Keratinocyte (primary cell): ENCODE measurements at regions not wholly inside any gene's neighbourhood (a gene's known extent, or its start where the extent isn't known, plus 50 kb on each side); places are given as distances from the start of the nearest gene placed in this dataset.

Source experiments
- DNase-seq: peaks from one replicate; pipeline ENCODE4 v3.0.0-alpha.2; 2011; ENCODE audit warnings: low read depth, missing footprints, low spot score
- FAIRE-seq: peaks from 2 replicates; lab custom pipeline; 2011; peaks lifted over from hg19 to GRCh38; lab: Jason Lieb, UNC
- H2AFZ ChIP-seq: 2 replicates; pipeline ENCODE4 v1.6.0; 2012; ENCODE audit warnings: low read length, control low read depth, inconsistent platforms; ENCODE audit not compliant: control insufficient read depth
- H3K27ac ChIP-seq: 2 replicates; pipeline ENCODE4 v1.5.1; 2011; ENCODE audit warnings: low read length; ENCODE audit not compliant: control insufficient read depth, insufficient read depth
- H3K27me3 ChIP-seq: 3 replicates; pipeline ENCODE4 v1.6.0; 2011; ENCODE audit warnings: low read length; ENCODE audit not compliant: control insufficient read depth, insufficient read depth; ENCODE audit errors: extremely low read depth
- H3K36me3 ChIP-seq, 2 experiments: 2 replicates in 1 of 2; 3 replicates in 1 of 2; pipeline ENCODE4 v1.5.1; 2011; ENCODE audit warnings: low read length in 2 of 2, mild to moderate bottlenecking in 1 of 2; ENCODE audit not compliant: control insufficient read depth in 2 of 2, insufficient read depth in 2 of 2; ENCODE audit errors: extremely low read depth in 1 of 2
- H3K4me1 ChIP-seq: 3 replicates; pipeline ENCODE4 v1.5.1; 2011; ENCODE audit warnings: low read length; ENCODE audit not compliant: control insufficient read depth, insufficient read depth; ENCODE audit errors: extremely low read depth
- H3K4me2 ChIP-seq: 3 replicates; pipeline ENCODE4 v1.6.0; 2011; ENCODE audit warnings: low read depth, low read length; ENCODE audit not compliant: control insufficient read depth, insufficient read depth; ENCODE audit errors: extremely low read depth
- H3K4me3 ChIP-seq, 3 experiments: fragments of 200-600 bp in 1 of 3; sonication (generic) in 1 of 3; 2 replicates in 2 of 3; 3 replicates in 1 of 3; pipeline ENCODE4 v1.5.1; 2011 to 2016; ENCODE audit warnings: low read length in 3 of 3, mild to moderate bottlenecking in 3 of 3, control low read depth in 2 of 3, inconsistent platforms in 1 of 3, low read depth in 1 of 3, mixed read lengths in 1 of 3, mixed run types in 1 of 3, moderate library complexity in 1 of 3; ENCODE audit not compliant: control insufficient read depth in 2 of 3, insufficient read depth in 2 of 3; ENCODE audit errors: extremely low read depth in 1 of 3
- H3K79me2 ChIP-seq: 2 replicates; pipeline ENCODE4 v1.6.0; 2012; ENCODE audit warnings: low read length; ENCODE audit not compliant: control insufficient read depth, insufficient read depth
- H3K9ac ChIP-seq: 3 replicates; pipeline ENCODE4 v1.6.0; 2011; ENCODE audit warnings: low read length; ENCODE audit not compliant: control insufficient read depth, insufficient read depth; ENCODE audit errors: extremely low read depth
- H3K9me1 ChIP-seq: 3 replicates; pipeline ENCODE4 v1.6.0; 2011; ENCODE audit warnings: low read length; ENCODE audit not compliant: control insufficient read depth, insufficient read depth; ENCODE audit errors: extremely low read depth
- H3K9me3 ChIP-seq: 2 replicates; pipeline ENCODE4 v1.5.1; 2012; ENCODE audit warnings: low read depth, low read length; ENCODE audit not compliant: control insufficient read depth
- H4K20me1 ChIP-seq: 3 replicates; pipeline ENCODE4 v1.6.0; 2011; ENCODE audit warnings: low read length; ENCODE audit not compliant: control insufficient read depth, insufficient read depth; ENCODE audit errors: extremely low read depth
- CTCF ChIP-seq, 3 experiments: IDR thresholded peaks in 1 of 3; conservative IDR thresholded peaks in 1 of 3; optimal IDR thresholded peaks in 1 of 3; 2 replicates in 2 of 3; 3 replicates in 1 of 3; pipeline versions ENCODE3 to v1.5.1; 2011; ENCODE audit warnings: low read length in 3 of 3, mild to moderate bottlenecking in 3 of 3, moderate library complexity in 2 of 3, control low read depth in 1 of 3, inconsistent platforms in 1 of 3; ENCODE audit not compliant: insufficient read depth in 2 of 3; ENCODE audit errors: extremely low read depth in 1 of 3
- EZH2 ChIP-seq: IDR thresholded peaks from one replicate; pipeline ENCODE4 v1.6.1; 2012; ENCODE audit warnings: inconsistent platforms, mild to moderate bottlenecking, low read length, moderate library complexity
- dilution Hi-C: fragments of 300-500 bp; cut with MboI; formaldehyde crosslinking; loops from one replicate; pipeline ENCODE4 v1.7.0; 2020; ENCODE audit warnings: low sequenced_read_pairs; ENCODE audit not compliant: extremely low pct_ligation_motif_present

GRCh38 chr9:14393418-14393817 lies 79.5 kb upstream of the NFIB start:
- DNase-seq (no peak), FAIRE-seq (no peak)
- Histone ChIP-seq H4K20me1 (no peaks in the 10 kb centered on the region), H3K9me3 (no peaks in the 10 kb centered on the region), H2AFZ (no peak overlapping the region), H3K79me2 (no peaks in the 10 kb centered on the region), H3K4me1 (no peaks in the 10 kb centered on the region), H3K4me3 (no peak overlapping the region), H3K9me1 (no peaks in the 10 kb centered on the region), H3K4me2 (no peak overlapping the region), H3K9ac (no peak overlapping the region), H3K27ac (no peak overlapping the region), H3K27me3 (no peaks in the 10 kb centered on the region), H3K36me3 (no peaks in the 10 kb centered on the region)
- dilution Hi-C loops = no loop called here
- TF ChIP-seq EZH2 = no peak
- no peak for TF ChIP-seq CTCF (optimal IDR thresholded peaks at IDR 0.05 in 1 of 3, IDR thresholded peaks at IDR 0.05 in 1 of 3, conservative IDR thresholded peaks at IDR 0.05 in 1 of 3; ENCODE audit: extremely low read depth in 1 of 3, insufficient read depth in 2 of 3, low read length in 3 of 3)

GRCh38 chr9:14391620-14392019 lies 77.7 kb upstream of the NFIB start:
- DNase-seq (no peak), FAIRE-seq (no peak)
- Histone ChIP-seq H3K79me2 (no peaks in the 10 kb centered on the region), H3K27me3 (no peaks in the 10 kb centered on the region), H3K27ac (no peak overlapping the region), H3K4me2 (no peak overlapping the region), H3K9me1 (no peaks in the 10 kb centered on the region), H3K36me3 (no peaks in the 10 kb centered on the region), H3K9me3 (no peaks in the 10 kb centered on the region), H2AFZ (no peak overlapping the region), H3K4me1 (no peaks in the 10 kb centered on the region), H4K20me1 (no peaks in the 10 kb centered on the region), H3K4me3 (no peak overlapping the region), H3K9ac (no peak overlapping the region)
- dilution Hi-C loops = no loop called here
- TF ChIP-seq CTCF (optimal IDR thresholded peaks at IDR 0.05 in 1 of 3, IDR thresholded peaks at IDR 0.05 in 1 of 3, conservative IDR thresholded peaks at IDR 0.05 in 1 of 3; ENCODE audit: extremely low read depth in 1 of 3, insufficient read depth in 2 of 3, low read length in 3 of 3) (no peak), EZH2 (no peak)
